ENCODE measurements at regions not wholly inside any gene's neighbourhood (a gene's known extent, or its start where the extent isn't known, plus 50 kb on each side); places are given as distances from the start of the nearest gene placed in this dataset.

- no peak overlapping the region for H3K4me3 ChIP-seq (replicated peaks in 1 of 3)
- no peaks in the 10 kb centered on the region for H3K9me3 ChIP-seq
- DNase-seq = no peak
- TF ChIP-seq CTCF (IDR thresholded peaks at IDR 0.05) (no peak), POLR2A (IDR thresholded peaks at IDR 0.05) (no peak)
- H3K4me1 ChIP-seq = no peaks in the 10 kb centered on the region
- intact Hi-C loops (cut with DNase I) = no loop called here
- H3K27me3 ChIP-seq = no peaks in the 10 kb centered on the region
- H3K36me3 ChIP-seq = no peaks in the 10 kb centered on the region
- 69 to 78% methylated on average over 1 of the region's 1 CpG for WGBS, 2 donors
- no peak overlapping the region for H3K27ac ChIP-seq
These were observed 223.2 kb upstream of the TSHZ2 start for GRCh38 chr20:52748990-52749389.

GRCh38 chr20:52748285-52748932 is 223.7 kb upstream of the TSHZ2 start:
- Histone ChIP-seq H3K27ac (no peak overlapping the region), H3K4me1 (no peaks in the 10 kb centered on the region), H3K9me3 (no peaks in the 10 kb centered on the region), H3K27me3 (no peaks in the 10 kb centered on the region), H3K36me3 (no peaks in the 10 kb centered on the region), H3K4me3 (replicated peaks in 1 of 3) (no peak overlapping the region)
- DNase-seq = no peak
- WGBS, 2 donors = 75 to 80% methylated on average over 12 of the region's 12 CpGs
- TF ChIP-seq CTCF (IDR thresholded peaks at IDR 0.05) = no peak
- no peak for TF ChIP-seq POLR2A (IDR thresholded peaks at IDR 0.05)
- intact Hi-C loops (cut with DNase I) = no loop called here

GRCh38 chr20:52747845-52748284 is 224.3 kb upstream of the TSHZ2 start:
- WGBS, 2 donors = 51% methylated on average over 8 of the region's 8 CpGs
- no peak overlapping the region for H3K27ac ChIP-seq
- no peaks in the 10 kb centered on the region for H3K36me3 ChIP-seq
- H3K9me3 ChIP-seq = no peaks in the 10 kb centered on the region
- H3K27me3 ChIP-seq = no peaks in the 10 kb centered on the region
- intact Hi-C loops (cut with DNase I) = no loop called here
- DNase-seq = no peak
- peak in 1 of 6 experiments; percentile 7 for TF ChIP-seq CTCF (IDR thresholded peaks at IDR 0.05)
- no peak for TF ChIP-seq POLR2A (IDR thresholded peaks at IDR 0.05)
- H3K4me3 ChIP-seq (replicated peaks in 1 of 3) = no peak overlapping the region
- H3K4me1 ChIP-seq = no peaks in the 10 kb centered on the region

GRCh38 chr20:52746770-52747169 is 225.4 kb upstream of the TSHZ2 start:
- no peak for DNase-seq
- H3K4me3 ChIP-seq (replicated peaks in 1 of 3) = no peak overlapping the region
- intact Hi-C loops (cut with DNase I) = no loop called here
- no peak overlapping the region for H3K27ac ChIP-seq
- no peaks in the 10 kb centered on the region for H3K36me3 ChIP-seq
- no peaks in the 10 kb centered on the region for H3K27me3 ChIP-seq
- TF ChIP-seq CTCF (IDR thresholded peaks at IDR 0.05) = no peak
- TF ChIP-seq POLR2A (IDR thresholded peaks at IDR 0.05) = no peak
- H3K9me3 ChIP-seq = no peaks in the 10 kb centered on the region
- WGBS, 2 donors = 85 to 87% methylated on average over 6 of the region's 6 CpGs
- H3K4me1 ChIP-seq = no peaks in the 10 kb centered on the region

GRCh38 chr20:52746190-52746589 is 226.0 kb upstream of the TSHZ2 start:
- Histone ChIP-seq H3K4me1 (no peaks in the 10 kb centered on the region), H3K27ac (no peak overlapping the region), H3K36me3 (no peaks in the 10 kb centered on the region), H3K9me3 (no peaks in the 10 kb centered on the region), H3K27me3 (no peaks in the 10 kb centered on the region), H3K4me3 (replicated peaks in 1 of 3) (no peak overlapping the region)
- no peak for TF ChIP-seq CTCF (IDR thresholded peaks at IDR 0.05)
- TF ChIP-seq POLR2A (IDR thresholded peaks at IDR 0.05) = no peak
- 45 to 60% methylated on average over 6 of the region's 6 CpGs for WGBS, 2 donors
- intact Hi-C loops (cut with DNase I) = no loop called here
- DNase-seq = no peak
